Activated T-cell treated with anti-CD3 and anti-CD28 coated beads, Interleukin-2, amount 50 U/mL, for 4 hours (primary cell): ENCODE measurements at regions not wholly inside any gene's neighbourhood (a gene's known extent, or its start where the extent isn't known, plus 50 kb on each side); places are given as distances from the start of the nearest gene placed in this dataset.

Experiments used
- ATAC-seq, 2 donors: fragments of 200-7000 bp; cut with Tn5 transposase; one replicate each; pipeline ENCODE4 v1.10.0; 2021
- DNase-seq: peaks from one replicate; pipeline ENCODE4 v3.0.0-alpha.2; 2020
- H3K27me3 Mint-ChIP-seq: one replicate; pipeline ENCODE4 v1.8.0; 2021; ENCODE audit warnings: low read depth, mixed read lengths
- H3K36me3 Mint-ChIP-seq: one replicate; pipeline ENCODE4 v1.8.0; 2022; ENCODE audit warnings: mixed read lengths; ENCODE audit not compliant: insufficient read depth
- H3K4me1 Mint-ChIP-seq: one replicate; pipeline ENCODE4 v1.8.0; 2021; ENCODE audit warnings: low read depth, mixed read lengths
- H3K4me3 Mint-ChIP-seq: one replicate; pipeline ENCODE4 v1.8.0; 2021; ENCODE audit warnings: mild to moderate bottlenecking, moderate library complexity, mixed read lengths
- H3K9me3 Mint-ChIP-seq: one replicate; pipeline ENCODE4 v1.8.0; 2021; ENCODE audit warnings: mixed read lengths

DNA sequence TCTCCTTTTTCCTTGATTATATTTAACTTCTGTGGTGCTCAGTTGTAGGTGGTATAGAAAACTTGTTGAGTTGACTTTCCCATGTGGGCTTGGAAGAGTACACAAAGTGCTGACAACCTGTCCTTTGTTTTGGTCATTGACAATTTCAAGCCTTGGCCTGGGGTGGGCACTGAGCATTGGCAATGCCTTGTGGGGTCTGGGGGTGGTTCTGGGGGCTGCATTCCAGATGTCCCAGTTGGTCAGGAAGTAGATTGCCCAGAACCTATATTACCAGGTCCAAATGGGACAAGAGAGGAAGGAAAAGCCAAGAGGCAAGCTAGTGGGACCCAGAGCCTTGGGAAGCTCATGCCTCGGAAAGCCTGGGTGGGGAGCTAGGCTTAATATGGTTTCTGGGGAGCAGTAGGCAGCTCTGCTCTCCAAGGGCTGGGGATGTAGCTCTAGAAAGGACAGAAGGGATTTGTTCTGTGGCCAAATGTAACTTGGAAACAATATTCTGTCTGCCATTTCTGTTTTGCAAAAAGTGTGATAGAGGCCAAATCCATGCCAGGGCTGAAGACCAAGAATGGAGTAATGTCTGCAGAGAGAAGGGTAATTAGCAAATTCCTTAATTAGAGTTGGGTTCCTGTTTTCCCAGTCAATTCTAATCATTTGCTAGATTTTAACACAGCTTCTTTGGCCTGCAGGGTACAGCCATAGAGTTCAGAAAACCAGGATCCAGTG is 87.4 kb downstream of the SLC4A3 start:
- Mint-ChIP-seq H3K4me1 (no peaks in the 10 kb centered on the region), H3K27me3 (peaks cover 14% of the 10 kb centered on the region), H3K9me3 (no peaks in the 10 kb centered on the region), H3K36me3 (no peaks in the 10 kb centered on the region), H3K4me3 (no peak overlapping the region)
- ATAC-seq (no peak), DNase-seq (no peak)

DNA sequence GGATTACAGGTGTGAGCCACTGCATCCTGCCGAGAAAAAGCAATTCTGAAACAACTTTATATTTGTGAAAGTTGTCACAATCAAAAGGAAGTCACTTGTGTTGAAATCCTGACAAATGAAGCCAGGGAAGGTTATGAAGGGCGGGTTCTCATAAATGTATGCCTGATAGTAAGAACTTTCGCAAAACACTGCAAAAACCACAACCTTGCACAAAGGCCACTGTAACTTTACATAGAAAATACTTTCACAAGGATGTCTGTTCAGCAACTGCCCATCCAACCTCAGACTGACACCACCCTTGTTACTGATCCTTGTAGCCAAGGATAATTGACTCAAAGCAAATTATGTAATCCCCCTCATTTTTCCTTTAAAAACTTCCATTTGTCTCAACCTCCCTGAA is 90.6 kb downstream of the SLC4A3 start:
- H3K4me3 Mint-ChIP-seq = no peak overlapping the region
- H3K9me3 Mint-ChIP-seq = no peaks in the 10 kb centered on the region
- H3K27me3 Mint-ChIP-seq = peaks cover 9% of the 10 kb centered on the region

DNA sequence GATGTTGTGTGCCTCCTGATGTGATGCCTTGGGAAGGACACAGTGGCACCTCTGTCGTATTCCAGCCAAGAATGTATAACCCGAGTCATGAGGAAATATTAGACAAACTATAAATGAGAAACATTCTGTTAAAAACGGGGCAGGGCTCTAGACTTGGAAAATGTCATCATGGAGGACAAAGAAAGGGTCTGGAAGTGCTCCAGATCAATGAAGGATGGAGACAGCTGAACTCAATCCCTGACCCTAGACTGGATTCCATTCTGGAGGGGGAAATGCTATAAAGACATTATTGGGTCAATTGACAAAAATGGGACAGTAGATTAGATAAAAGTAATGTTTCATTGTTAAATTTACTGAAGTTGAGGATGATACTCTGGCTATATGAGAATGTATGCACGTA is 92.1 kb downstream of the SLC4A3 start:
- no peaks in the 10 kb centered on the region for H3K4me1 Mint-ChIP-seq
- no peaks in the 10 kb centered on the region for H3K36me3 Mint-ChIP-seq

More for the DNA sequence above, 90.6 kb downstream of the SLC4A3 start:
- ATAC-seq (no peak), DNase-seq (no peak)
- no peaks in the 10 kb centered on the region for H3K36me3 Mint-ChIP-seq
- H3K4me1 Mint-ChIP-seq = no peaks in the 10 kb centered on the region

DNA sequence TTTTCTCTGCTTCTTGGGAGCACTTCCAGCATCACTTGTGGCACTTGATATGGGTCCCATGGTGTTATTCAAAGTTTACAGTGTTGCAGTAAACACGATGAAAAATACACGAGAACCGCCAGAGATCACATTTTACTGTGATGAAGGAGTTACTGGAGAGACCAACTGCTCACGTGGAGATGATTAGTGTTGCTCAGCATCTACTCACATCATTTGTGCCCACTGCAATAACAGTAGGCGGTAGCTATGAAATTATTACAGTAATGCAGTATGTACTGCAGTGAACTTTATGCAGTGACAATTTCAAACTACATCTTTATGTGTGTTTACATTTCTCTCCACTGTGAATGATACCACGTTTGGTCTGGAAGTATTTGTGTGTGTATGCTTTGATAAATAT is 93.5 kb downstream of the SLC4A3 start:
- Mint-ChIP-seq H3K27me3 (peaks cover 14% of the 10 kb centered on the region), H3K9me3 (no peaks in the 10 kb centered on the region)
- ATAC-seq = no peak

More for the DNA sequence above, 92.1 kb downstream of the SLC4A3 start:
- Mint-ChIP-seq H3K27me3 (peaks cover 11% of the 10 kb centered on the region), H3K4me3 (no peak overlapping the region), H3K9me3 (no peaks in the 10 kb centered on the region)
- ATAC-seq (no peak), DNase-seq (no peak)

DNA sequence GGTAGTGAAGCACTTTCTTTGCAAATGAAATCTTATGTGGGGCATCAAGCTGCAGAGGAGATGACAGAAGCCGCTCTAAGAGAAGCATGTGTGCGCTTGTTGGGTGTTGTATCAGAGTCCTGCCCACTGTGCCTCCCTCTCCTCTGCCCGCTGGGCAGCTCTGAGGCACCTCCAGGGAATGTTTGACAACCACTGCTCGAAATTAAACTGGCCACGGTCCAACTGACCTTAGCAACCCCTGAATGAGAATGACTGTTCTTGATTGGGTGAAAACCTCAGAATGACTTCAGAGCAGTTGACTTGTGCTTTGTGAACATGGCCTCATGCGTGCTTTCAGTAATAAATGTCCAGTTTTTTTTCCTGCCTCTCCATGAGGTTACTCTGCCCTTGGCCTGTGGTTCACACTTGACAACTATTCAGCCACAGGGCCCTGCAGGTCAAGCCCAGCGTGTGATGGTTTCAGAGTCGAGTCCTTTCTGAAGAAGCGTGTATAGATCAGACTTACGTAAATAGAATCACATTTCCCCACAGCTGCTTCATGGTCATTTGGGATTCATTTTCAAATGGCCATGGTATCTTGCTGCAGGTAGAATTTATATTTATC is 94.9 kb downstream of the SLC4A3 start:
- no peaks in the 10 kb centered on the region for H3K9me3 Mint-ChIP-seq
- H3K27me3 Mint-ChIP-seq = peaks cover 15% of the 10 kb centered on the region
- no peaks in the 10 kb centered on the region for H3K4me1 Mint-ChIP-seq

More for the DNA sequence above, 93.5 kb downstream of the SLC4A3 start:
- Mint-ChIP-seq H3K4me3 (no peak overlapping the region), H3K36me3 (no peaks in the 10 kb centered on the region), H3K4me1 (no peaks in the 10 kb centered on the region)
- DNase-seq = no peak

GRCh38 chr2:219723311-219723710 is 95.9 kb downstream of the SLC4A3 start:
- no peak for DNase-seq
- no peaks in the 10 kb centered on the region for H3K36me3 Mint-ChIP-seq
- H3K4me3 Mint-ChIP-seq = no peak overlapping the region
- H3K27me3 Mint-ChIP-seq = peaks cover 15% of the 10 kb centered on the region
- H3K4me1 Mint-ChIP-seq = no peaks in the 10 kb centered on the region
- H3K9me3 Mint-ChIP-seq = no peaks in the 10 kb centered on the region
- ATAC-seq = no peak

More for the DNA sequence above, 94.9 kb downstream of the SLC4A3 start:
- no peak for DNase-seq
- Mint-ChIP-seq H3K4me3 (no peak overlapping the region), H3K36me3 (no peaks in the 10 kb centered on the region)
- ATAC-seq = no peak

- no peak for ATAC-seq
- H3K4me1 Mint-ChIP-seq = no peaks in the 10 kb centered on the region
- H3K27me3 Mint-ChIP-seq = peaks cover 11% of the 10 kb centered on the region
- H3K36me3 Mint-ChIP-seq = no peaks in the 10 kb centered on the region
- H3K4me3 Mint-ChIP-seq = no peak overlapping the region
- no peaks in the 10 kb centered on the region for H3K9me3 Mint-ChIP-seq
- DNase-seq = no peak
These were observed 97.2 kb downstream of the SLC4A3 start for GRCh38 chr2:219724628-219725027.

DNA sequence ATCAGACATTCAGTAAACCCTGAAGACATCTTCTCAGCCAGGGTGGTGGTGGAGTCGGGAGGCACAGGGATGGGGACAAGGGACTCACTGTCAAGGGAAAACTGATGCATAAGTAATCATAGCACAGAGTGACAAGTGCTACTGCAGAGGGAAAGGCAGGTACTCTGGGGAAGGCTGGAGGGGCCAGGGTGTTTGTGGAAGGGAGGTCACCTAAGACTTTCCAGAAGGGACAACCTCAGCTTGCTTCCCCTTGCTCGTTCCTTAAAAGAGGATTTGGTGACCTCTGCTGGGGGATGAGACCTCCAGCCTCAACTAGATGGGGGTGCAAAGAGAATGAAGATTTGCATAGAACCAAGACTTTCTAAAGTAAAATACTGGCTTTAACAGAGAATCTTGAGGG is 99.5 kb downstream of the SLC4A3 start:
- DNase-seq (no peak), ATAC-seq (no peak)
- Mint-ChIP-seq H3K9me3 (no peaks in the 10 kb centered on the region), H3K4me1 (no peaks in the 10 kb centered on the region), H3K4me3 (no peak overlapping the region), H3K36me3 (no peaks in the 10 kb centered on the region), H3K27me3 (peaks cover 12% of the 10 kb centered on the region)

DNA sequence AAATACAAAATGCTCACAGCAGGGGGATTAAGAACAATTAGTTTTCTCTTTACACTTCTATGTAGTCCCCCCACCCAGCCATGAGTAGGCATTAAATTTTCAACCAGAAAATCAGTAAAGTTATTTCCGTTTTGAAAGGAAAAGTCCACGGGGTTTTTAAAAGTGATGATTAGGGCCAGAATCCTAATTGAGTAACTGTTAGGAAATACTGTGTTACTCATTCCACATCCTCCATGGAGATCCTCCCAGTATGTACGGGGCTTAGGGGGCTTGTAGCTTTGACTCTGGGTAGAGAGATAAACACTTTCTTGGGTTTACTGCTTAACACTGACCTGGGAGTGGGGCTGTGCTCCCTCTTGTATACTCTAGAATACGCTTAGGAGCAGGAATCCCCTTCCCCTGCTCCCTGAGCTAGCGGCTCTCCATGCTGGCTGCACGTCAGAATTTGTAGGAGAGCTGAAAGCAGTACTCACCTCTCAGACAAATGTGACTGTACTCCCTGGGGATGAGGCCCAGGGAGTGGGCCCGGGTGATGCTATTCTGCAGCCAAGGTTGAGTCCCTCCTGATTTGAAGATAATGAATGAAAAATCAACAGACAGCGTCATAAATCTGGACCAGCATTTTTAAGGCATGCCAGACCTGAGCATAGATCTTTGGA is 100.5 kb downstream of the SLC4A3 start:
- DNase-seq (no peak), ATAC-seq (no peak)
- Mint-ChIP-seq H3K9me3 (no peaks in the 10 kb centered on the region), H3K4me1 (no peaks in the 10 kb centered on the region), H3K4me3 (no peak overlapping the region), H3K27me3 (peaks cover 12% of the 10 kb centered on the region), H3K36me3 (no peaks in the 10 kb centered on the region)

GRCh38 chr2:219728991-219729487 is 101.6 kb downstream of the SLC4A3 start:
- peaks cover 12% of the 10 kb centered on the region for H3K27me3 Mint-ChIP-seq

GRCh38 chr2:219731173-219731572 is 103.7 kb downstream of the SLC4A3 start:
- ATAC-seq (no peak), DNase-seq (no peak)
- Mint-ChIP-seq H3K27me3 (peaks cover 7% of the 10 kb centered on the region), H3K4me1 (no peaks in the 10 kb centered on the region), H3K36me3 (no peaks in the 10 kb centered on the region), H3K9me3 (no peaks in the 10 kb centered on the region), H3K4me3 (no peak overlapping the region)

More at GRCh38 chr2:219728991-219729487, 101.6 kb downstream of the SLC4A3 start:
- no peak overlapping the region for H3K4me3 Mint-ChIP-seq
- no peaks in the 10 kb centered on the region for H3K9me3 Mint-ChIP-seq
- DNase-seq (no peak), ATAC-seq (no peak)
- no peaks in the 10 kb centered on the region for H3K4me1 Mint-ChIP-seq
- H3K36me3 Mint-ChIP-seq = no peaks in the 10 kb centered on the region

DNA sequence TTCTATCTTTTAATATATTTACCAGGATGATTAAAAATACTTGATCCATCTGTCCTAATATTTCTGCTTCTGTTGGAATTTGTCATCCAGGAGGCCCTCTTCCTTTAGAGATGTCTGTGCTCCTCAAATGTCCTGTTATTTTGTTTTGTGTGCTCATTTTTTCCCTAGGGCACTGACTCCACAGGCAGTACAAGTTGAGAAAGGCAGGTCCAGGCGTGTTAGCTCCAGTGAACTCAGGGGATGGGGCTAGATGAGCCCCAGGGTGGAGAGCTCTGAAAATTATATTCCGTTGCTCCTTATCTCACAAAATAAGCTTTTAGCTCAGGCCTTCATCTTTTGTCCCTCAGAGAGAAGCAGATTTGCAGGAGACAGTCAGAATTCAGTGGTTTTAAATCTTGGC is 105.7 kb downstream of the SLC4A3 start:
- no peaks in the 10 kb centered on the region for H3K9me3 Mint-ChIP-seq
- no peak overlapping the region for H3K4me3 Mint-ChIP-seq
- no peaks in the 10 kb centered on the region for H3K36me3 Mint-ChIP-seq
- no peaks in the 10 kb centered on the region for H3K4me1 Mint-ChIP-seq
- ATAC-seq (no peak), DNase-seq (no peak)
- peaks cover 12% of the 10 kb centered on the region for H3K27me3 Mint-ChIP-seq

- no peaks in the 10 kb centered on the region for H3K36me3 Mint-ChIP-seq
- H3K4me1 Mint-ChIP-seq = no peaks in the 10 kb centered on the region
- H3K4me3 Mint-ChIP-seq = no peak overlapping the region
- ATAC-seq (no peak), DNase-seq (no peak)
- no peaks in the 10 kb centered on the region for H3K9me3 Mint-ChIP-seq
- H3K27me3 Mint-ChIP-seq = peaks cover 13% of the 10 kb centered on the region
These were observed 106.3 kb downstream of the SLC4A3 start for GRCh38 chr2:219733746-219734145.

DNA sequence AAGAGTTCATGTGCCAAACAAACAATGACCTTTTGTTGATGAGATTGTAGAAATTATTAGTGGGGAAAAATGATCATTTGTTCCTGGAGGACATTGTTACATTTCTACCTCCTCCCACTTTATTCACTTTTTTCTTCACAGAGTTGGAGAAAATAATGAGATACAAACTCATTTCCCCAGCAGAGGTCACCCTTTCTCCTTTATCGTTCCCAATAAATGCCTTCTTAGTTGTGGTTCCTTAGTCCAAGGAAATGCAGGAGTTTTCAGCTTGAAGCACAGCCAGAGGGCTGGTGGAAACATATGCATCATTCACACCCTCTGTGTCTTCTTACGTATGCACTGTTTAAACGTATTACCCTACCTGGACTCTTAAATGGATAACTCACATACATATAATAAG is 108.8 kb downstream of the SLC4A3 start:
- no peaks in the 10 kb centered on the region for H3K4me1 Mint-ChIP-seq
- no peaks in the 10 kb centered on the region for H3K36me3 Mint-ChIP-seq
- H3K4me3 Mint-ChIP-seq = no peak overlapping the region
- no peaks in the 10 kb centered on the region for H3K9me3 Mint-ChIP-seq
- ATAC-seq (no peak), DNase-seq (no peak)
- H3K27me3 Mint-ChIP-seq = peaks cover 11% of the 10 kb centered on the region

- DNase-seq (no peak), ATAC-seq (no peak)
- Mint-ChIP-seq H3K27me3 (peaks cover 10% of the 10 kb centered on the region), H3K36me3 (no peaks in the 10 kb centered on the region), H3K9me3 (no peaks in the 10 kb centered on the region), H3K4me1 (no peaks in the 10 kb centered on the region), H3K4me3 (no peak overlapping the region)
These were observed 109.9 kb downstream of the SLC4A3 start for GRCh38 chr2:219737270-219737691.
